H1 (cell line): ENCODE measurements at regions not wholly inside any gene's neighbourhood (a gene's known extent, or its start where the extent isn't known, plus 50 kb on each side); places are given as distances from the start of the nearest gene placed in this dataset.

Source experiments
- CTCF ChIA-PET: fragments of 300-600 bp; sonication (Branson Sonifier 250); formaldehyde crosslinking; loops from one replicate; lab custom pipeline; 2021; ENCODE audit not compliant: partially characterized antibody; lab: Charles Lee
- POLR2A ChIA-PET: fragments of 300-600 bp; sonication (Branson Sonifier 250); formaldehyde crosslinking; loops from one replicate; lab custom pipeline; 2021; ENCODE audit warnings: inconsistent platforms; ENCODE audit not compliant: partially characterized antibody; lab: Charles Lee
- DNase-seq, 2 experiments: peaks; one replicate each; pipeline versions ENCODE4 v3.0.0 to v3.0.0-alpha.2; 2010 to 2022; ENCODE audit warnings: low spot score in 2 of 2, low read depth in 1 of 2, mixed read lengths in 1 of 2
- FAIRE-seq: peaks from 2 replicates; lab custom pipeline; 2011; peaks lifted over from hg19 to GRCh38; lab: Jason Lieb, UNC
- H2AFZ ChIP-seq: 2 replicates; pipeline ENCODE4 v1.8.1; 2012; ENCODE audit warnings: low read length, inconsistent platforms
- H2AK5ac ChIP-seq: 2 replicates; pipeline ENCODE4 v1.6.1; 2013; ENCODE audit warnings: low read depth, low read length
- H2BK120ac ChIP-seq: replicated peaks from 2 replicates; pipeline ENCODE3; 2013; ENCODE audit warnings: low read depth, low read length, inconsistent platforms
- H2BK12ac ChIP-seq: 2 replicates; pipeline ENCODE4 v1.6.1; 2013; ENCODE audit warnings: low read depth, low read length
- H2BK15ac ChIP-seq: 2 replicates; pipeline ENCODE4 v1.6.1; 2013; ENCODE audit warnings: low read length
- H2BK20ac ChIP-seq: 2 replicates; pipeline ENCODE4 v1.6.1; 2013; ENCODE audit warnings: low read length
- H2BK5ac ChIP-seq: 2 replicates; pipeline ENCODE4 v1.6.1; 2013; ENCODE audit warnings: low read depth, low read length
- H3K14ac ChIP-seq: 2 replicates; pipeline ENCODE4 v1.6.1; 2013; ENCODE audit warnings: inconsistent platforms; ENCODE audit not compliant: insufficient read length
- H3K18ac ChIP-seq: 2 replicates; pipeline ENCODE4 v1.6.1; 2013; ENCODE audit warnings: low read length; ENCODE audit errors: extremely low read depth
- H3K23ac ChIP-seq: 2 replicates; pipeline ENCODE4 v1.6.1; 2013; ENCODE audit warnings: inconsistent platforms; ENCODE audit not compliant: insufficient read length
- H3K23me2 ChIP-seq: 2 replicates; pipeline ENCODE4 v1.6.1; 2013; ENCODE audit warnings: low read depth, low read length
- H3K27ac ChIP-seq: 2 replicates; pipeline ENCODE4 v1.6.1; 2011; ENCODE audit warnings: low read depth, low read length, inconsistent platforms
- H3K27me3 ChIP-seq, 4 experiments: replicated peaks in 1 of 4; 1 replicate in 1 of 4; 2 replicates in 3 of 4; pipeline versions ENCODE4 v1.6.1 to v1.8.1; 2011 to 2013; ENCODE audit warnings: low read length in 3 of 4, mild to moderate bottlenecking in 3 of 4, inconsistent platforms in 2 of 4, mixed read lengths in 2 of 4, moderate library complexity in 1 of 4; ENCODE audit not compliant: control insufficient read depth in 3 of 4, insufficient read depth in 3 of 4; ENCODE audit errors: extremely low read depth in 1 of 4
- H3K36me3 ChIP-seq, 4 experiments: 2 replicates each; pipeline versions ENCODE4 v1.6.1 to v1.8.1; 2011 to 2013; ENCODE audit warnings: mild to moderate bottlenecking in 4 of 4, low read length in 3 of 4, moderate library complexity in 2 of 4, control low read depth in 1 of 4, inconsistent platforms in 1 of 4; ENCODE audit not compliant: insufficient read depth in 4 of 4, control insufficient read depth in 2 of 4
- H3K4ac ChIP-seq: replicated peaks from 2 replicates; pipeline ENCODE3; 2013; ENCODE audit warnings: low read length, low read depth, mixed read lengths, inconsistent platforms; ENCODE audit not compliant: insufficient read length
- H3K4me1 ChIP-seq, 4 experiments: replicated peaks in 1 of 4; 1 replicate in 1 of 4; 2 replicates in 3 of 4; pipeline versions ENCODE4 v1.6.1 to v1.8.1; 2011 to 2013; ENCODE audit warnings: low read length in 3 of 4, inconsistent platforms in 2 of 4, mixed read lengths in 1 of 4; ENCODE audit not compliant: insufficient read depth in 4 of 4, control insufficient read depth in 3 of 4
- H3K4me2 ChIP-seq, 2 experiments: 2 replicates each; pipeline versions ENCODE4 v1.6.1 to v1.8.1; 2011 to 2013; ENCODE audit warnings: low read depth in 2 of 2, low read length in 2 of 2, control low read depth in 1 of 2, inconsistent platforms in 1 of 2, mild to moderate bottlenecking in 1 of 2; ENCODE audit not compliant: insufficient read depth in 1 of 2
- H3K4me3 ChIP-seq, 4 experiments: fragments of 200-600, 300-600 bp in 1 of 4; sonication (generic), shearing (Covaris generic), sonication (Bioruptor Twin) in 1 of 4; 2 replicates each; pipeline versions ENCODE4 v1.5.1 to v1.8.1; 2011 to 2016; ENCODE audit warnings: low read length in 4 of 4, low read depth in 3 of 4, control low read depth in 2 of 4, inconsistent platforms in 2 of 4, mild to moderate bottlenecking in 2 of 4, mixed read lengths in 1 of 4, moderate library complexity in 1 of 4; ENCODE audit not compliant: insufficient read depth in 2 of 4; ENCODE audit errors: extremely low read depth in 1 of 4
- H3K56ac ChIP-seq: replicated peaks from 2 replicates; pipeline ENCODE3; 2013; ENCODE audit warnings: low read depth, mild to moderate bottlenecking, mixed read lengths, low read length, inconsistent platforms; ENCODE audit not compliant: insufficient read length
- H3K79me1 ChIP-seq: 2 replicates; pipeline ENCODE4 v1.6.1; 2013; ENCODE audit warnings: low read depth, low read length, control low read depth
- H3K79me2 ChIP-seq, 2 experiments: 2 replicates each; pipeline versions ENCODE4 v1.6.1 to v1.8.1; 2012 to 2013; ENCODE audit warnings: low read length in 2 of 2, mild to moderate bottlenecking in 2 of 2, inconsistent platforms in 1 of 2; ENCODE audit not compliant: insufficient read depth in 2 of 2, control insufficient read depth in 1 of 2
- H3K9ac ChIP-seq, 4 experiments: replicated peaks in 1 of 4; 1 replicate in 1 of 4; 2 replicates in 3 of 4; pipeline versions ENCODE4 v1.6.1 to v1.8.1; 2011 to 2013; ENCODE audit warnings: low read depth in 3 of 4, low read length in 3 of 4, control low read depth in 2 of 4, mild to moderate bottlenecking in 2 of 4, moderate library complexity in 2 of 4, inconsistent platforms in 1 of 4; ENCODE audit errors: extremely low read depth in 1 of 4
- H3K9me3 ChIP-seq, 2 experiments: 2 replicates each; pipeline versions ENCODE4 v1.6.1 to v1.8.1; 2012 to 2013; ENCODE audit warnings: mild to moderate bottlenecking in 2 of 2, moderate library complexity in 2 of 2, control low read depth in 1 of 2, inconsistent platforms in 1 of 2, low read depth in 1 of 2, low read length in 1 of 2, mixed read lengths in 1 of 2; ENCODE audit not compliant: insufficient read depth in 2 of 2
- H4K20me1 ChIP-seq, 2 experiments: replicated peaks in 1 of 2; 2 replicates each; pipeline versions ENCODE3 to v1.8.1; 2011 to 2013; ENCODE audit warnings: inconsistent platforms in 2 of 2, low read length in 2 of 2, mild to moderate bottlenecking in 1 of 2; ENCODE audit not compliant: insufficient read depth in 2 of 2, control insufficient read depth in 1 of 2
- H4K5ac ChIP-seq: 2 replicates; pipeline ENCODE4 v1.6.1; 2013; ENCODE audit warnings: low read length, low read depth, mixed read lengths, inconsistent platforms; ENCODE audit not compliant: insufficient read length
- H4K8ac ChIP-seq: 2 replicates; pipeline ENCODE4 v1.8.0; 2013; ENCODE audit warnings: mild to moderate bottlenecking, moderate library complexity, low read length, inconsistent platforms; ENCODE audit not compliant: insufficient read depth; ENCODE audit errors: extremely low read depth
- H4K91ac ChIP-seq: replicated peaks from 2 replicates; pipeline ENCODE3; 2013; ENCODE audit warnings: low read length, mixed read lengths, inconsistent platforms; ENCODE audit not compliant: insufficient read length
- KDM1A ChIP-seq: fragments of 200-600, 300-600 bp; sonication (generic); IDR thresholded peaks from 2 replicates; pipeline ENCODE4 v1.7.1; 2016; ENCODE audit warnings: mild to moderate bottlenecking, low read length, borderline replicate concordance
- KDM4A ChIP-seq: IDR thresholded peaks from one replicate; pipeline ENCODE4 v1.7.1; 2012; ENCODE audit warnings: low read depth, mild to moderate bottlenecking, moderate library complexity, low read length, inconsistent platforms; ENCODE audit not compliant: severe bottlenecking
- RAD21 ChIP-seq, 2 experiments: IDR thresholded peaks in 1 of 2; conservative IDR thresholded peaks in 1 of 2; 2 replicates each; pipeline ENCODE4 v1.6.1; 2011; ENCODE audit warnings: low read depth in 2 of 2, low read length in 2 of 2, improper control_type of control experiment in 1 of 2, inconsistent platforms in 1 of 2, mild to moderate bottlenecking in 1 of 2, moderate library complexity in 1 of 2
- WGBS, 2 experiments: shearing (Covaris generic) in 1 of 2; methylation state at CpG; one replicate each; pipeline versions ENCODE4 v1.1.6 to v1.1.7; 2013 to 2015; ENCODE audit warnings: low lambda C conversion rate in 2 of 2, mixed read lengths in 2 of 2, inconsistent platforms in 1 of 2, low coverage in 1 of 2, missing lambda C conversion rate in 1 of 2; ENCODE audit not compliant: insufficient replicate concordance in 2 of 2, insufficient coverage in 1 of 2, insufficient read length in 1 of 2; ENCODE audit errors: extremely low coverage in 1 of 2, missing lambda C conversion rate in 1 of 2; 5-methylcytosine and 5-hydroxymethylcytosine counted together

DNA sequence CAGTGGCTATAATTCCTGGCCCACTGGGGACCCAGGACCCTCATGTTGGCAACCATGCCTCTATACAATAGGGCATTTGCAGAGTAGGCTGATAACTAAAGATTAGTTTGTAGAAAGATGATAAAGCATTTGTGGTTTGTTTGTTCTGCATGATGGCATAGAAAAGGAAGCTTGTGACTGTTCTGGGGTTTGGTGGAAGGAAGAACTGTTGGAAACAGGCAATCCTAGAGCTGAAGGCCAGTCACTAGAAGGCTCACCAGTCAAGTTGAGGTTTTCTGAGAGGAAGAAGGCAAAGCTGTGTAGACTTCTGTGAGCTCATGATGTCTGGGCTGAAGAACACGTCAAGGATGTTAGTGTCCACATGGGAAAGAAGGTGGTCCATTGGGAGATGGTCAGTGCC lies 140.3 kb upstream of the VANGL1 start:
- no peaks in the 10 kb centered on the region for H3K36me3 ChIP-seq
- no peaks in the 10 kb centered on the region for H4K20me1 ChIP-seq
- H2AFZ ChIP-seq = no peak overlapping the region
- H3K56ac ChIP-seq = no peak overlapping the region
- no peak overlapping the region for H2BK12ac ChIP-seq
- no peaks in the 10 kb centered on the region for H3K27me3 ChIP-seq
- CTCF ChIA-PET = interaction anchor here (0.9 to 1.5 kb wide), 3 partner anchors 9 to 95 kb away, joined by 3 to 5 read pairs (median 4); no protein-coding TSS in a partner anchor
- POLR2A ChIA-PET = no interaction called here
- H3K4me2 ChIP-seq = no peak overlapping the region
- WGBS, 2 experiments = 86% methylated on average over 1 of the region's 1 CpG; no CpG with 5 or more reads in 1 of the 2 experiments
- H3K23me2 ChIP-seq = no peaks in the 10 kb centered on the region; the same call in 1 of the 2 replicates
- no peak overlapping the region for H2BK20ac ChIP-seq
- H4K91ac ChIP-seq = no peak overlapping the region
- FAIRE-seq (no peak), DNase-seq (no peak)
- no peaks in the 10 kb centered on the region for H3K79me1 ChIP-seq
- H3K79me2 ChIP-seq = no peaks in the 10 kb centered on the region
- no peak overlapping the region for H3K27ac ChIP-seq
- H2BK15ac ChIP-seq = no peak overlapping the region
- H3K9me3 ChIP-seq = no peaks in the 10 kb centered on the region; a peak in 1 of 4 replicates
- no peak overlapping the region for H3K4me3 ChIP-seq
- H3K9ac ChIP-seq = no peak overlapping the region
- H2BK120ac ChIP-seq = no peak overlapping the region
- H3K23ac ChIP-seq = no peak overlapping the region
- H3K18ac ChIP-seq = no peak overlapping the region
- H4K8ac ChIP-seq = no peak overlapping the region
- no peaks in the 10 kb centered on the region for H3K4me1 ChIP-seq
- no peak overlapping the region for H3K14ac ChIP-seq
- no peak overlapping the region for H2AK5ac ChIP-seq
- no peak overlapping the region for H2BK5ac ChIP-seq
- no peak overlapping the region for H3K4ac ChIP-seq
- H4K5ac ChIP-seq = no peak overlapping the region
- TF ChIP-seq KDM4A = no peak
- no peak for TF ChIP-seq RAD21 (IDR thresholded peaks at IDR 0.05 in 1 of 2, conservative IDR thresholded peaks at IDR 0.05 in 1 of 2; ENCODE audit: low read depth in 2 of 2, low read length in 2 of 2)
- TF ChIP-seq KDM1A = no peak
